NT2/D1 (cell line): ENCODE measurements at regions not wholly inside any gene's neighbourhood (a gene's known extent, or its start where the extent isn't known, plus 50 kb on each side); places are given as distances from the start of the nearest gene placed in this dataset.

Source experiments
- SUZ12 ChIP-seq: IDR thresholded peaks from 2 replicates; pipeline ENCODE4 v1.6.1; 2011; ENCODE audit not compliant: insufficient read length, insufficient read depth; ENCODE audit errors: extremely low read depth
- YY1 ChIP-seq: IDR thresholded peaks from 2 replicates; pipeline ENCODE4 v1.6.1; 2011; ENCODE audit not compliant: insufficient read length, insufficient read depth
- ZNF274 ChIP-seq: IDR thresholded peaks from 2 replicates; pipeline ENCODE4 v1.6.1; 2011; ENCODE audit warnings: mild to moderate bottlenecking, low read depth, low read length

DNA sequence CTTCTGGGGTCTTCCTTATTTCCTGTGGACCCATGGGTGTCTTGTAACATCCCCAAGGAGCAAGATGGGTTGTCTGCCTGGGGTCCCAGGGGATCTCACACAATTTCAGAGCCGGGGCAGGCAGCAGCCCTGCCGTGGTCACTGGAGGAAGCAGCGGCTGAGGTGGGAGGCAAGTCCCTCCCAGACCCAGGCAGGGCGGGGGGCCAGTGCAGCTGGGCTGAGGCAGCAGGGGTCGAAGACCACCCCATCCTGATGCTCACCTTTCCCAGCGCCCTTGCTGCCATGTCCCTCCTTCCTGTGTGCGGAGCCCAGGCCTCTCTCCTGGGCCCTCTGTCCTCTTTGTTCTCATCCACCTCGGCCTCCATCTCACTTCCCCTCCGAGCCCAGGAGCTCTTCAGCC lies 583.0 kb upstream of the COBL start:
- TF ChIP-seq YY1 (no peak), SUZ12 (no peak), ZNF274 (no peak)
